ENCODE measurements at regions not wholly inside any gene's neighbourhood (a gene's known extent, or its start where the extent isn't known, plus 50 kb on each side); places are given as distances from the start of the nearest gene placed in this dataset.

- no peak overlapping the region for H3K4me3 ChIP-seq (ENCODE audit: low read length)
- no peak for TF ChIP-seq CTCF (conservative IDR thresholded peaks at IDR 0.05; ENCODE audit: low read length)
- DNase-seq (ENCODE audit: low read depth), result no peak
Observed at GRCh38 chr17:34527908-34528470, 51.4 kb upstream of the TMEM132E start.

GRCh38 chr17:34527136-34527907 is 52.1 kb upstream of the TMEM132E start:
- no peak overlapping the region for H3K4me3 ChIP-seq (ENCODE audit: low read length)
- DNase-seq (ENCODE audit: low read depth), result no peak
- no peak for TF ChIP-seq CTCF (conservative IDR thresholded peaks at IDR 0.05; ENCODE audit: low read length)

GRCh38 chr17:34525651-34526050 is 53.7 kb upstream of the TMEM132E start:
- TF ChIP-seq CTCF (conservative IDR thresholded peaks at IDR 0.05; ENCODE audit: low read length), result no peak
- H3K4me3 ChIP-seq (ENCODE audit: low read length), result no peak overlapping the region
- no peak for DNase-seq (ENCODE audit: low read depth)

GRCh38 chr17:34521955-34522354 is 57.4 kb upstream of the TMEM132E start:
- TF ChIP-seq CTCF (conservative IDR thresholded peaks at IDR 0.05; ENCODE audit: low read length), result no peak
- H3K4me3 ChIP-seq (ENCODE audit: low read length), result no peak overlapping the region
- DNase-seq (ENCODE audit: low read depth), result no peak

GRCh38 chr17:34519282-34519681 is 60.1 kb upstream of the TMEM132E start:
- TF ChIP-seq CTCF (conservative IDR thresholded peaks at IDR 0.05; ENCODE audit: low read length), result peak; percentile 13
- DNase-seq (ENCODE audit: low read depth), result no peak
- H3K4me3 ChIP-seq (ENCODE audit: low read length), result no peak overlapping the region

GRCh38 chr17:34517406-34517805 is 62.0 kb upstream of the TMEM132E start:
- H3K4me3 ChIP-seq (ENCODE audit: low read length), result no peak overlapping the region
- no peak for TF ChIP-seq CTCF (conservative IDR thresholded peaks at IDR 0.05; ENCODE audit: low read length)
- DNase-seq (ENCODE audit: low read depth), result no peak

- H3K4me3 ChIP-seq (ENCODE audit: low read length), result no peak overlapping the region
- no peak for TF ChIP-seq CTCF (conservative IDR thresholded peaks at IDR 0.05; ENCODE audit: low read length)
- no peak for DNase-seq (ENCODE audit: low read depth)
Observed at GRCh38 chr17:34511931-34512330, 67.5 kb upstream of the TMEM132E start.

All from AG10803 (cell line).